HG03097 (cell line): ENCODE measurements at regions not wholly inside any gene's neighbourhood (a gene's known extent, or its start where the extent isn't known, plus 50 kb on each side); places are given as distances from the start of the nearest gene placed in this dataset.

ENCODE experiments used
- ATAC-seq: cut with Tn5 transposase; IDR thresholded peaks from one replicate; pipeline ENCODE4 v1.9.1; 2021; ENCODE audit not compliant: unreplicated experiment, low FRiP score

DNA sequence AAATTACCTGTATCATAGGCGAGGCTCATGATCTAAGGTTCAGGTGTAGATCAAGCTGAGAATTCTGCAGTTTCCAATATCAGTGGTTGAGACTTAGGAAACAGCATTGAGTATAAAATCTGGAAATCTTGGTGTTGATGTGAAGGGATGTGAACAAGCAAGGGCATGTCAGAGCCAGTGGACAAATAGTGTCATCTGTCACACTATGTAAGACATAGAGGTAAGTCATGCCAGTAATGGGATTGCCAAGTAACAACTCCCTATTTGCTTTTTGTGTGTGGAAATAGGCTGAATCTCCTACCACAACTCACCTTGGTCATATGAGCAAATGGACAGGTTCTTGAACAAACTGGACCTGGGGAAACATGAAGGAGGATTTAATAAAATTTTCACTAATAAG, 334.5 kb upstream of the EMCN start:
- ATAC-seq, result no peak

DNA sequence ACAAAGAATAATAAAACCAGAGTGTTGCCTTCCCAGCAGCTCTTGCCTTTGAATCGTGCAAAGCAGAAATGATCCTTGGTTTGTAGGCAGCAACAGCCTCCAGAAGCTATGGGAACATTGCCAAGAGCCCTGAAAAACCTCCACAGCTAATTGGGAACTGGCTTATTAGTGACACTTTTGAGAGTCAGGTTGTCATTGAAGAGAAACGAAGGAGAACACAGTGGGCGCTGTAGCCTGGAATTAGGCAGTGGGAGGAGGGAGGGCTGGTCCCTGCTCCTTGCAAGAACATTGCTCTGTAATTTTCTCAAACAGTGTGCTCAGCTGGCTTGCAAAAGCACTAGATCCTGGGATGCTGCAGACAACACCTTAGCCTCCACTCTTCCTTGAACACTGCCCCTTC, 331.5 kb upstream of the EMCN start:
- no peak for ATAC-seq

DNA sequence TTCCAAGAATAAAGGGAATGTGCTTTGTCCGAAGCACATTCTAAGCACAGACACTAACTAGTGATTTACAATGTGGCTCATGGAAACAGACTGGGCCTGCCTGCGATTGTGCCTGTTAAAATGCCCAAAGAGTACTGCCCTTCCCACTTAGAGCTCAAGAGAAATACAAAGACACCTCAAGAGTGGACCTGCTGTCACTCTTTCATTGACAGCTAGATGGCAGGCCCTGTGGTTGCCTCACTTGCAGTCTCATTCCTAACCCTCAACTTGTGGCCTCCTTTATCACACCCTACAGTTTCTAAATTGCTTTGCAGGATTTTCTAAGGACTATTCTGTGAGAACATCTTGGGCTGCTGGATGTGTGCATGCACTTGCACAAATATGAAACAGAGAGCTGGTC, 331.0 kb upstream of the EMCN start:
- peak; percentile 82 for ATAC-seq

DNA sequence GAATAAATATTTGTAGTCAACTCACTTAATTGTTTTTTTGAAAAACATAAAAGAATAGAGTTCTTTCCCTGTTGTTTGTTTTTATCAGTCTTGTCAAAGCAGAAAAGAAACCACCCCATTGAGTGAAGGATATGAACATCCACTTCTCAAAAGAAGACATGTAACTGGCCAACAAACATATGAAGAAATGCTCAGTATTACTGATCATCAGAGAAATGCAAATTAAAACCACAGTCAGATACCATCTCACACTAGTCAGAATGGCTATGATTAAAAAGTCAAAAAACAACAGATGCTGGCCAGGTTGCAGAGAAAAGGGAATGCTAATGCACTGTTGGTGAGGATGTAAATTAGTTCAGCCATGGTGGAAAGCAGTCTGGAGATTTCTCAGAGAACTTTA, 326.1 kb upstream of the EMCN start:
- ATAC-seq, result no peak

DNA sequence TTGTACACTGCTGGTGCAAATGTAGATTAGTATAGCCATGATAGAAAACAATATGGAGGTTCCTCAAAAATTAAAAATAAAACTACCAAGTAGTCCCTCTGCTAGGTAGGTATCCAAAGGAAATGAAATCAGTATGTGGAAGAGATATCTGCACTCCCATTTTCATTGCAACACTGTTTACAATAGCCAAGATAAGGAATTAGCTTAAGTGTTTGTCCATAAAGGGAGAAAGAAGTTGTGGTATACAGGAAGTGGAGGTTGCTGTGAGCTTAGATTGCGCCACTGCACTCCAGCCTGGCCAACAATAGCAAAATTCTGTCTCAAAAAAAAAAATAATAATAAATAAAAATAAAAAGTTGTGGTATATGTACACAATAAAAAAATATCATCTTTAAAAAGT, 325.0 kb upstream of the EMCN start:
- ATAC-seq, result no peak

DNA sequence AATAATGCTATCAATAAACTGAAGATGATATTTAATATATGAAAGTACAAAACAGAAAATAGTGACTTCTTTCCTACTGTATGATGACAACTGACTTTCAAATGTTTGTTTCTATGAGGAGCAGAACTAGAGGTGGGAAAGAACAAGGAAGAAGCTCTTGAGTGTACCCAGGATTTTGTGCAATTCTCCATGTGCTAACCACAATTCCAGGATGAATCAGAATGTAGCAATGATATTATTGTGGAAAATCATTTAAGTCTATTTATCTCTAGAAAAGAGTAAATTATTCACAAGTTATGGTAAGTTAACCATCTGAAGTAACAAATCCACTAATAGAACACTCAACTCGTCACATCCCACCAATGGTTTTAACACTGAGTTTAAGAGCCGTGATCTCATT, 324.1 kb upstream of the EMCN start:
- no peak for ATAC-seq

DNA sequence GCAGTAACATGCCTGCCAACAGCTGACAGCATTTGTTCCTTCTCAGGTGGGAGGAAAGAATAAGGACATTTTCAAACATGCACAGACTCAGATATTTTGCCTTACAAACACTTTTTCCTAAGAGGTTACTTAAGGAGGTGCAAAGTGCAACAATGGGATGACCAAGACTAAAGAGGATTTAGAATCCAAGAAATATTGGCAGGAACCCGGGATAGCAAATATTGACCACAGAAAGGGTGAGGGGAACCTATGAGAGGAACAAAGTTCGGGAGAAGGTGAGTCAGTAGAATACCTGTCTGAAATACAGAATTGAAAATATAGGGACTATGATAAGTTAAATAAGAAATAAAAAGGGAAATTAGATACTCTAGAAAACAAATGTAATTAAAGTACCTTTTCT, 321.9 kb upstream of the EMCN start:
- no peak for ATAC-seq

DNA sequence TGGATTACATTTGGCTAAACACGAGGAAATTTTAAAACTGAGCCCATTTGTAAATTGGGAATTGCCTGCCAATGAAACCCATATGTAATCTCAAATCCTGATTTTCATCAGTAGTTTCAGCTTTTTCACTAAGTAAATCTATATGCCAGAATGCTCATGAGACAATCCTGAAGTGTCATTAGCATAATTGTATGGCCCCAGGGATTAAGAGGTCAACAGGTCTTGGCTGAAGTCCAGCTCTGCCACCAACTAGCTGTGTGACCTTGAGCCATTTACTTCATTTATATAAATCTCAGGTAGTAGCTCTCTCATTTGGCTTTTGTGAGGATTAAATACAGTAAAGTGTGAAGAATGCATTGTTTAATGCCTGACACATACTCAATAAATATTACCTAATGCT, 320.5 kb upstream of the EMCN start:
- ATAC-seq, result no peak

DNA sequence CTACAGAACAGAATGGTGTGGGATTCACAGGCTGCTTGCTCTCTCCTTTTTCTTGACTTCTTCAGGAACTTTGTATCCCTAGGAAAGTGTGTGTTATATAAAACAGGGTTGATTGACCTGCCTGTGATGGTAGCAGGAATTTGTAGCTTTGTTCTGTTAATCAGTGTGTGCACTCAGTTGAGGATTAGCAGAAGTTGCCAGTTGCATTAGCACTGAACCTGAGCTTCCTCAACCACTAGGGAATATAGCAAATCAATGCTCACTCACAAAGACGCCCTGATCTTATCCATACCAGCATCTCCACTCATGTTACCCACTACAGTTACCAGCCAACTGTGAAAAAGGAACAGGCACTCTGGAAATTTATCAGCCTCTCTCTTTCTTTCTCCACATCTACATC, 319.1 kb upstream of the EMCN start:
- ATAC-seq, result no peak

DNA sequence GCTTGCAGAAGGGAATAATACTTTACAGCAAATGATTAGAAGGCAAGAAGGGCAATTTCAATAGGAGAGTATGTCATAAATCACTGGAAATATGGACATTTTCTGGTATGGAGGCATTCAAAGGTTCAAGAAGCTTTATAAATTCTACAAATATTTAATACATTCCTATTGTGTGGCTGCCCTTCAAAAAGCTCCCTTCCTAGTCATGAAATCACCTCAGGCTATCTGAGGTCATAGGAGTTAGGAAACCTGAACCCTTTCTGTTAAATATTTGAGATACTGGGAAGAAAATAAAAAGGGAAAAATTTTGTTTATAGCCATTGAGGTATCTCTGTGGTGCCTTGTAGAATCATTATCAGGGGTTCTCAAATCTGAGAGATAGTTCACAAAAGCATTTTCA, 316.8 kb upstream of the EMCN start:
- ATAC-seq, result no peak

DNA sequence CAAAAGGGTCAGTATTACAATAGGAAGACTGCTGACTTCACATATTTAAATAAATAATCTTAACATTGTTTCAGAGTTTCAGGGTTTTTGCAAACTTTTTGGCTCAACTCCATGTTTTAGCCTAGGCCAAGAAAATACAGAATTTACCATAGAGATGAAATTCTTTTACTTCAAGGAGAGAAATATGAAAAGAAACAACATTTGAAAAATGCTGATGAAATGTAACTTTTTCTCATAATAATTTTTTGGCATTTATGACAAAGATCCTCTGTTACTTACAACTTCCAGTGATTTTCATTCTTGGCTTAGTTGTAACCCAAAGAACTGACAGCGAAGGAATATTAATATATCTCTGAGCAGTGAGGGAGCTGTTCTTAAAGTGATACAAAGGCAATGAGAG, 316.1 kb upstream of the EMCN start:
- no peak for ATAC-seq

DNA sequence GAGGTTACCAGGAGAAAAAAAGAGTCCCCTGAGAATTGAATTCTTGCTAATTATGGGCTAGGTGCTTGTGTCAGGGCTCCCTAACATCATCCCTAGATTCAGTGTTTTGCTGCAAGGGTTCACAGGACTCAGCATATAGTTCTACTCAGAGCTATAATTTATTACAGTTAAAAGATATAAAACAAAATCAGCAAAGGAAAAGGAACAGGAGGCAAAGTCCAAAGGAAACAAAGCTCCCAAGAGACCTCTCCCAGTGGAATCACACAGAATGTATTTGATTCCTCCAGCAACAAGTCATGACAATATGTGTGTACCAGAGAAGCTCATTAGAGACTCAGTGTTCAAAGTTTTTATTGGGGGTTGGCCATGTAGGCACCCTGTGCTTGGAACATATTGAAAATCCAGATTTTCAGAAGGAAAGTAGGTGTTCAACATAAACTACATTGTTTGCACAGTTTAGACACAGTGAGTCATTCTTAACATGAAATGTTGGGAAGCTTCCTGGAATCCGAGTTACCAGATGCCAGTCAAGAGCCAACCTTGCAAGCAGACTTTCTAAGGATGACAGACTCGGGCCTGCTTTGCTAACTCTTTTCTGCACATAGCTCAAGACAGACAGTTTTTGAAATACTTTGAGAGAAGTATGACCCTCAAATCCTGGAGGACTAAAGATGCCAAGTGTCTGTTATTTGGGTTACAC, 311.3 kb upstream of the EMCN start:
- no peak for ATAC-seq

DNA sequence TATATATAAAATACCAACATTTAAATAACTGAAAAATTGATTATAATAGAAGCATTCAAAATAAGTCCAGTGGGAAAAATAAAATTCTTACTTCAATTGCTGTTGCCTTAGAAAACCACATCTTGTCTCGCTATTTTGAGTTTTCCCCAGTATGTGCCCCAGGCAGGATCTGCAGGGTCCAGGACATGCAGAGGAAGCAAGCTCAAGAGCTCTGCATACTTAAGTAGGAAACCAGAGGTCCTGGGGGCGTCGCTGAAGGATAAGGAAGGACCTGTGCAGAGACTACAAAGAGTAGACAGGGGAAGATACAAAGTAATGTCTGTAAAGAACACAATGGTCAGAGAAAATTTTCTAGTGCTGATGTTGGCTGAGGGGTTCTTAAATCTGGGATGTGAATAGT, 310.5 kb upstream of the EMCN start:
- no peak for ATAC-seq

DNA sequence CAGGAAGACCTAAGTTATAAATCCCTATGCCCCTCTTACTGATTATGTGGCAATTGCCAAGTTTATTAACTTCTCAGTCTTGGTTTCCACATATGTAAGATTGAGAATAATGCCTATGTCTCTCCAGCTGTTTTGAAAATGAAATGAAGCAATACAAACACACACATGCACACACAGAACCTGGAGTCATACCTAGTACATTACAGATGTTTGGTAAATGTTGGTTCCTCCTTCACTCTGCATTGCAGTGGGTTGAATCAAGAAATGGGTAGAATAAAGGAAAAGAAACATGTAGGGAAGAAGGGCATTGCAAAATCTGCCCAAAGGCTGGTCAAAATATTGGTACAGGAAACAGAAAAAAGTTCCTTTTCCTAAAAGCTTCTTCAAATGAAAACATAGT, 309.9 kb upstream of the EMCN start:
- ATAC-seq, result no peak

DNA sequence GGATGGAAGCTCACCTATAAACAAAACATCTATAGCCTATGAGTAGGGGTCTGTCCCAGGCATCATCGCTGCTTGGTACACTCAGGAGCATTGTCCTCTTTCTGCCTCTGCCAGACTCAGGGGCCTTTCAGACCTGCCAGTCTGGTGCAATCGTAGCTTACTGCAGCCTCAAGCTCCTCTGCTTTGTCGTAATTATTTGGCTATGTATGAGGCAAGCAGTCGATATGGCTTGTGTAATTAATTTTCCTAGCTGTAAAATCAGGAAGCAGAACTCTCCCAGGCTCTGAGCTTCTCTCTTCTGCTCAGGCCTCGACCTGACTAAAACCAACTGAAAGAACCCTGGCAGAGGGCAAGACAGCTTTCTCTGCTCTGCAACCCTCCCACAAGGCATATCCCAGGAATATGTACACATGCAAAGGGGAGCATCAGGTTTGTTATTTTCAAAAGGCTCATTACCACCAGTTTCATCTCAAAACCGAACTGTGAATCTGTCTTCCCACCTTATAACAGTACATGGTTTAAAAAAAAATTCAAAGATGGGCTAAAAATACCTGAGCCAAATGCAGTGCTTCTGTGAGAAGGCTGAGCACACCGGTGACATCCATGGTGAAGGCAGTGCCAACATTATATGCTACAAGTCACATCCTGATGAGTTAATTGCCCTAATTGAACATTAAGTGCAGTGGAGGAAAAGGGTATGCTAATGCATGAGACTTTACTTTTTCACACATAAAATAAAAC, 309.2 kb upstream of the EMCN start:
- no peak for ATAC-seq

DNA sequence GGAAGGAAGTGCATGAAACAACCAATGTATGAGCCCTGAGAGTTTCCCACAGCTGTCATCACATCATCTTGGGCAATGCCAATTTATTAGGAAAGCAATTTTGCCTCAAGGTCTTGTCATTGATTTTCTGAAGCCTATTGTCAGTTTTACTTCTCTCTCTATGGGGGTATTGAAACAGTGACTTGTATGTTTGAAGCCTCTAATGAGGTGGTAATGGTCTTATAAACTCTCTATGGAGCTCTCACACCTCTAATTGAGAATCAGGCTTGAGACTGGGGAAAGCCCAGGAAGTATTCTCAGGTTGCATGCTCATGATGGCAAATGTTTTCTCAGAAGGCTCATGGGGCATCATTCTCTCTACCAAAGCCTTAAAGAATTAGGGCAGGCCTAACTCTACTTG, 308.2 kb upstream of the EMCN start:
- no peak for ATAC-seq

DNA sequence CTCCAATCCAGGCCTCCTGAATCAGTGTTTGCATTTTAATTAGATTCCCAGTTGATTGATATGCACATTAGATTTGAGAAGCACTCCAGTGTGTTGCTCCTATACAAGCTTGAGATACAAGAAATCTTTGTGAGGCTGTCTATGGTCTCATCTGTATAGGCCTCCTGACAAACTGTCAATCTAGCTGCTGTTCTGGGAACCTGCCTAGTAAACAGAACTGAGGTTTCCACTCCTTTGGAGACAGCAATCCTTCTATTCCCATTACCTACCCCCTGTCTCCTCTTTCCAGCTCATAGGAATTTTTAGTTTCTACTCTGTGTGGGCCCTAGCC, 306.1 kb upstream of the EMCN start:
- no peak for ATAC-seq

DNA sequence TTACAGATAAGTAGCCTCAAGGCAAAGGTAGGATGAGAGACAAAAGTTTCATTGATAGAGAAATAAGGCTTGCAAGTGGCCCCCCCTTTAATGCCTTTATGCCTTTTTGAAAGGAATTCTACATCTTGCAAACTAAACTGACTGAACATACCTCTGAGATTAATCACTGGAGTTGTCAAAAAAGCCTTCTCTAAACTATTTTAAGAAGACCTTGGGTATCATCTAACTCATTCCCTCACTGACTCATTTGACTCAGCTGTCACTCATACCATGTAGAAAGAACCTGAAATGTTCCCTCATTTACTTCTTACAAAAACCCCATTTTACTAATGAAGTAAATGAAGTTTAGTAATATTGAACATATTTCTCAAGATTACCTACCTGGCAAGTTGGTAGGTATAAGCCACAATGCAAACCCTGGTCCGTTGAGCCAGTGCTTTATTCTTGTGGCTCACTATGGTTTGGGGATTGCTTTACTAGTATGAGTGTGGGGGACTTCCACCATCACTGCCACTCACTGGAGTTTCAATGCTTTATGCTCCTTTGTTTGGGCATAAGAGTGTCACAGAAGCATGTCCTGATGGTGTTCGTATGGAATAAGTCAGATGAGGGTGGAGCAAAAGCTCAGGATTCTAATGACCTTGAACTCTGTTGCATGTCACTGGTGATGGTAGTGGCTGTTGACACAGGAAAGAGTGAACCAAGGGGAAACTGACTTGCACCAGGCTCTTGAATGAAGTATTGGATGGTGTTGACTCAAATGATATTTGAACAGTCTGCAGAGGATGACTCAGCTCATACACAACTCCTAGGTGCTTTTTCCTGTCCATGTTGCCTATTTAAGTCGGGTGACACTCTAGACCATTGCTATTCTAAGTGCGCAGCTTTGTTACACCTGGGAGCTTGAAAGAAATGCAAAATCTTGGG, 305.5 kb upstream of the EMCN start:
- peak; percentile 75 for ATAC-seq

DNA sequence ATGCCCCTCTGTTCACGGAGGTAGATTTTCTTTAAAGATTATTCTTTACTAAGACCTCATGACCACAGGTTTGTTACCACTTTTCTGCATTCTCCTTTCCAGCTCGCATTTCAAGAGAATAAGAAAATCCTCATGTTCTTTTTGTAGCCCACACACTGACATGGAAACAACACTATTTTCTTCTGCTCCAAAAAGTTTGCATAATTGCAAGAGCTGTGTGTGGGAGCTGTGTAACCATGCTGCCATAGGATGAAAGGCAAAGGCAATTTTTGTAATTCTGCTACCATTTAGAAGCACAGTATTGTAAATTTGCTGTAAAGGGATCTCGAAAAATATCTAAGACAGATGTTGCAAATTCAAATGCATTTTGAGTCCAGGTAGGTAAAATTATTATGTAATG, 302.4 kb upstream of the EMCN start:
- no peak for ATAC-seq

DNA sequence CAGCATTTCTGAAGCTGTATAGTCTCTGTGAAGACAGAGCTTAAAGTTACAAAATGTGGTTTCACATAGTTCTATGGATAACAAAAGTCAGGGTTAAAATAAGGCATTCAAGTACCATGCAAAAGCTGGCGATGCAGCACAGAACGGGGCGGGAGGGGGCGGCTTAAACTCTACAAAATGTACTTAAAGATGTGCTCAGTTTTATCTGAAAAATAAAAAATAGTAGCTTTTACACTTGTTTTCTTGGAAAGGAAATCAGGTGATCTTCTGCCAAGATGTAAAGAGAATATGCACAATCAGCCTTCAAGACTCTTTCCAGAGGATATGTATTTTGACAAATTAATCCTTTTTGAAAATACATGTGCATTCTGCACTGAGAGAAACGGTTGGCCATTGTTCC, 301.7 kb upstream of the EMCN start:
- no peak for ATAC-seq

DNA sequence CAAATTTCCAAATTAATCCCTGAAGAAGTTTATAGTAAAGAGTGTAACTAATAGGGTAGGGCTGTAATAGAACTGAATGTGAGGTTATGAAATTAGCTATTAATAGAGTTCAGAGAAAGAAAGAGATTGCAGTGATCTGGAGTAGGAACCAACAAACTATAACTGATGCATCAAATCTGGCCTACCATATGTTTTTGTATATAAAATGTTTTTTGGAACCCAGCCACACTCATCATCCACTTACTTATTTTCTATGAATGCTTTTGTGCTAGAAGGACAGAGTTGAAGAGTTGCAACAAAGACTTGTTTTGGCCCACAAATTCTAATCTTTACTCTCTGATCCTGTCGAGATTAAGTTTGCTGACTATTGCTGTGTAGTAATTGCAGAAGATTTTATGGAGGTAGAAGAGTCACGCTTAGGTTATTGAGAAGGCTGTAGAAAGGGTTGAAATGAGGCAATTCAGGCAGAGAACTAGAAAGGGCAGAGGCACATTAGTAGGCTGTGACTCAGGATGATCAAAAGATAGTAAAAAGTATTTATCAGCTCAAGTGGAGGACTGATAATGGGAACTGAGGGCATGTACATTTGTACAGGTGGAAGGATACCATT, 298.7 kb upstream of the EMCN start:
- ATAC-seq, result no peak
